Upper lobe of right lung (tissue), 1 donor: ENCODE measurements at regions not wholly inside any gene's neighbourhood (a gene's known extent, or its start where the extent isn't known, plus 50 kb on each side); places are given as distances from the start of the nearest gene placed in this dataset.
"Not testable (repeated sequence)": the region's sequence is repeated elsewhere in the genome, so short reads cannot be mapped to it uniquely, and the experiment has no call there.

ENCODE experiments used
- ATAC-seq: fragments of 200-7000 bp; cut with Tn5 transposase; one replicate; pipeline ENCODE4 v1.9.1; 2020; ENCODE audit warnings: mild to moderate bottlenecking, moderate library complexity
- DNase-seq: peaks from one replicate; pipeline ENCODE4 v3.0.0-alpha.2; 2020
- H3K27ac ChIP-seq: fragments of 200-600 bp; one replicate; pipeline ENCODE4 v1.8.0; 2022
- H3K27me3 ChIP-seq: fragments of 200-600 bp; one replicate; pipeline ENCODE4 v1.8.0; 2022; ENCODE audit warnings: mild to moderate bottlenecking
- H3K36me3 ChIP-seq: fragments of 200-600 bp; one replicate; pipeline ENCODE4 v1.8.0; 2022
- H3K4me1 ChIP-seq: fragments of 200-600 bp; one replicate; pipeline ENCODE4 v1.8.0; 2022
- H3K4me3 ChIP-seq: fragments of 200-600 bp; one replicate; pipeline ENCODE4 v1.8.0; 2022; ENCODE audit warnings: mild to moderate bottlenecking
- H3K9me3 ChIP-seq: fragments of 200-600 bp; one replicate; pipeline ENCODE4 v1.8.0; 2022
- intact Hi-C: fragments of 100-400 bp; cut with DNase I; formaldehyde crosslinking; loops from one replicate; pipeline ENCODE4 v1.11.0; 2022
- TF ChIP-seq, protein P1 (sequence below): fragments of 200-600 bp; IDR thresholded peaks from one replicate; pipeline ENCODE4 v1.8.0; 2022; ENCODE audit warnings: antibody characterized with exemption
- donor health status: DM: no; HTN: yes; CAD: no; lungs with severe emphysema.

DNA sequence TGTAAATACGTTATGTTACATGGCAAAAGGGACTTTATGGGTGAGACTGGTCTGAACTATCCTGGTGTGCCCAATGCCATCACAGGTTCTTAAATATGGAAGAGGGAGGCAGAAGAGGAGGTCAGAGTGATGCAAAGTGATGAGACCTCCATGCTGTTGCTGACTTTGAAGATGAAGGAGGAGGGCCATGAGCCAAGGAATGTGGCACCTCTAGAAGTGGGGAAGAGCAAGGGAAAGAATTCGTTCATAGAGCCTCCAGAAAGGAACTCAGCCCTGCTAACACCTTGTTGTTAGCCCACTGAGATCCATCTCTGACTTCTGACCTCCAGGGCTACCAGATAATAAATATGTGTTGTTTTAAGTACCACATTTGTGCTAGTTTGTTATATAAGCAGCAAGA is 462.0 kb downstream of the RPS6KC1 start:
- no peak for ATAC-seq
- Histone ChIP-seq H3K9me3 (no peaks in the 10 kb centered on the region), H3K36me3 (no peaks in the 10 kb centered on the region), H3K4me3 (no peak overlapping the region), H3K27me3 (no peaks in the 10 kb centered on the region), H3K4me1 (no peaks in the 10 kb centered on the region), H3K27ac (no peak overlapping the region)
- intact Hi-C loops = no loop called here
- TF ChIP-seq, protein P1, sequence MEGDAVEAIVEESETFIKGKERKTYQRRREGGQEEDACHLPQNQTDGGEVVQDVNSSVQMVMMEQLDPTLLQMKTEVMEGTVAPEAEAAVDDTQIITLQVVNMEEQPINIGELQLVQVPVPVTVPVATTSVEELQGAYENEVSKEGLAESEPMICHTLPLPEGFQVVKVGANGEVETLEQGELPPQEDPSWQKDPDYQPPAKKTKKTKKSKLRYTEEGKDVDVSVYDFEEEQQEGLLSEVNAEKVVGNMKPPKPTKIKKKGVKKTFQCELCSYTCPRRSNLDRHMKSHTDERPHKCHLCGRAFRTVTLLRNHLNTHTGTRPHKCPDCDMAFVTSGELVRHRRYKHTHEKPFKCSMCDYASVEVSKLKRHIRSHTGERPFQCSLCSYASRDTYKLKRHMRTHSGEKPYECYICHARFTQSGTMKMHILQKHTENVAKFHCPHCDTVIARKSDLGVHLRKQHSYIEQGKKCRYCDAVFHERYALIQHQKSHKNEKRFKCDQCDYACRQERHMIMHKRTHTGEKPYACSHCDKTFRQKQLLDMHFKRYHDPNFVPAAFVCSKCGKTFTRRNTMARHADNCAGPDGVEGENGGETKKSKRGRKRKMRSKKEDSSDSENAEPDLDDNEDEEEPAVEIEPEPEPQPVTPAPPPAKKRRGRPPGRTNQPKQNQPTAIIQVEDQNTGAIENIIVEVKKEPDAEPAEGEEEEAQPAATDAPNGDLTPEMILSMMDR = no peak
- DNase-seq = no peak

DNA sequence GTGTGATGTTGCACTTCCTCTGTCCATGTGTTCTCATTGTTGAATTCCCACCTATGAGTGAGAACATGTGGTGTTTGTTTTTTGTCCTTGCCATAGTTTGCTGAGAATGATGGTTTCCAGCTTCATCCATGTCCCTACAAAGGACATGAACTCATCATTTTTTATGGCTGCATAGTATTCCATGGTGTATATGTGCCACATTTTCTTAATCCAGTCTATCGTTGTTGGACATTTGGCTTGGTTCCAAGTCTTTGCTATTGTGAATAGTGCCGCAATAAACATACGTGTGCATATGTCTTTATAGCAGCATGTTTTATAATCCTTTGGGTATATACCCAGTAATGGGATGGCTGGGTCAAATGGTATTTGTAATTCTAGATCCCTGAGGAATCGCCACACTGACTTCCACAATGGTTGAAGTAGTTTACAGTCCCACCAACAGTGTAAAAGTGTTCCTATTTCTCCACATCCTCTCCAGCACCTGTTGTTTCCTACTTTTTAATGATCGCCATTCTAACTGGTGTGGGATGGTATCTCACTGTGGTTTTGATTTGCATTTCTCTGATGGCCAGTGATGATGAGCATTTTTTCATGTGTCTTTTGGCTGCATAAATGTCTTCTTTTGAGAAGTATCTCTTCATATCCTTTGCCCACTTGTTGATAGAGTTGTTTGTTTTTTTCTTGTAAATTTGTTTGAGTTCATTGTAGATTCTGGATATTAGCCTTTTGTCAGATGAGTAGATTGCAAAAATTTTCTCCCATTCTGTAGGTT is 463.6 kb downstream of the RPS6KC1 start:
- H3K4me1 ChIP-seq, ATAC-seq, H3K36me3 ChIP-seq, H3K27ac ChIP-seq, DNase-seq, intact Hi-C loops, H3K9me3 ChIP-seq, H3K27me3 ChIP-seq, H3K4me3 ChIP-seq: not testable (repeated sequence)

DNA sequence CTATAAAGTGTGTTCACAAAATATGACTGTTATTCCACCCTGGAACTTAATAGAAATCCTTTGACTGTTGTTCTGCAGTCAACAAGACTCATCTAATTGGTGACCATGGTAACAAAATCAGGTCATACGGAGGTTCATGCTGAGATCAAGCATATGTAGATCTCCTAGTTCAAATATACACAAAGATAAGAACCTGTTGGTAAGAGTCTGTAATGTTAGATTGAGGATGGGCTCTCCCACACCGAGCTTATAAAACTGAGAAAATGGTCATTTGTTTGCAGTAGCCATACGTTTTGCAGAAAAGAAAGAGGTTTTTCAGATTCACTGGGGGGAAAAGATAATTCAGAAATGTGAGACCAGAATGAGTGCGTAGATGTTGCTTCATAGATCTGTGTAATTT is 468.1 kb downstream of the RPS6KC1 start:
- Histone ChIP-seq H3K36me3 (no peaks in the 10 kb centered on the region), H3K4me1 (no peaks in the 10 kb centered on the region), H3K4me3 (no peak overlapping the region), H3K9me3 (peaks cover 5% of the 10 kb centered on the region), H3K27me3 (no peaks in the 10 kb centered on the region), H3K27ac (no peak overlapping the region)
- intact Hi-C loops = no loop called here
- DNase-seq = no peak
- ATAC-seq = no peak
- TF ChIP-seq, protein P1 = no peak

DNA sequence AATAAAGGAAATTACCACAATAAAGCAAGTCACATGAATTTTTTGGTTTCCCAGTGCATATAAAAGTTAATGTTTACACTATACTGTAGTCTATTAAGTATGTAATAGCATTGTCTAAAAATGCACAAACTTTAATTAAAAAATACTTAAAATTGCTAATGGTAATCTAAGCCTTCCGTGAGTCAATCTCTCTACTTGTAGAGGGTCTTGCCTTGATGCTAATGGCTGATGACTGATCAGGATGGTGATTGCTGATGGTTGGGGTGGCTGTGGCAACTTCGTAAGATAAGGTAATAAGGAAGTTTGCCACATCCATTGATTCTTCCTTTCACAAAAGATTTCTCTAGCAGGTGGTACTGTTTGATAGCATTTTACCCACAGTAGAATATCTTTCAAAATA is 466.6 kb upstream of the PROX1 start:
- Histone ChIP-seq H3K4me1 (no peaks in the 10 kb centered on the region), H3K27me3 (no peaks in the 10 kb centered on the region), H3K4me3 (no peak overlapping the region), H3K9me3 (peaks cover 5% of the 10 kb centered on the region), H3K36me3 (no peaks in the 10 kb centered on the region), H3K27ac (no peak overlapping the region)
- intact Hi-C loops = no loop called here
- no peak for ATAC-seq
- TF ChIP-seq, protein P1 = no peak
- DNase-seq = no peak

DNA sequence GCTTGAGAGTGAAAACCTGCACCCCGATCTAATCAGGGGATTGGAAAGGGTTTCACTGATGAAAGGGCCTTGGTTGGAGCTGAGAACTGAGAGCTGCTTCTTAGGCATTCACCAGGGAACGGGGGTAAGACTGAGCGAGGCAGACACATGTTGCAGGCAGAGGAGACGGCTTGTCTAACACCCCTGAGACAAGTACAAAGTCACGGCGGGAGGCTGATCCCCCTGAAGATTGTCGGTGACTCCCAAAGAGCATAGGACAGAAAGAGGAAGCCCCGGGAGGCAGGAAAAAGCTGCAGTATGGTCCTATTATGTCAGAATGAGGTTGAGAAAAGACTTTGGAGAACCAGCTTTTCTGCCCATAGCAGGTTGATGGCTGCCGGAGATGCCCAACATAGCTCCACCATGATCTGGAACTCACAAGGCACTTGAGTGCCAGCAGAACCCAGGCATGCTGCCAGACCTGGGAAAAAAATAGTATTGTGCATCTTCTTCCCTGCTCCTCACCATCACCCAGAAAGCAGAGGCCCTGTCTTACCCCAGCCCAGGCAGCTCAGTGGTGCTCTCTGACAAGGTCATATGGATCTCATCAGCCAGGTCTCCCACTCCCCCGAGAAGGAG is 463.9 kb upstream of the PROX1 start:
- DNase-seq = no peak
- ATAC-seq = no peak
- no peaks in the 10 kb centered on the region for H3K27me3 ChIP-seq

DNA sequence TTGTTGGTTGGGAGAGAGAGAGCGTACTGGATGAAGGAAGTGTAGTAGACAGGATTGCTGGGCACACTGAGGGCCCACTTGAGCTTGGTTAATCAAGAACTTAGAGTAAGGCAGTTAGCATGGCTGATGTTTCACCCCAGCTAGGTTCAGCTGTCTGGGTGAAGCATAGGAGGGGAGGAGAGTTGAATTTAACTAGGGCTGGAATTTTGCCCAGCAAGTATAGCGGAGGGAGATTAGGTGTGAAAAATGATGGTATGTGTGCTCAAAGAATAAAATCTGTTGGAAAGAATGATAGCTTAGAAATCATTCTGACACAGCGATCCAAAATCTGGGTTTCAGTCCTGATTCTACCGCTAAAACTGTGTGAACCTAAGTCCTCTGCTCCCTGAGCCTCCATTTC is 461.5 kb upstream of the PROX1 start:
- DNase-seq = no peak
- TF ChIP-seq, protein P1 = no peak
- H3K27ac ChIP-seq = no peak overlapping the region
- H3K9me3 ChIP-seq = peaks cover 4% of the 10 kb centered on the region
- no peaks in the 10 kb centered on the region for H3K27me3 ChIP-seq
- intact Hi-C loops = no loop called here
- no peak overlapping the region for H3K4me3 ChIP-seq
- no peak for ATAC-seq
- H3K4me1 ChIP-seq = no peaks in the 10 kb centered on the region
- no peaks in the 10 kb centered on the region for H3K36me3 ChIP-seq

More for the DNA sequence above, 463.9 kb upstream of the PROX1 start:
- TF ChIP-seq, protein P1 = no peak
- Histone ChIP-seq H3K4me3 (no peak overlapping the region), H3K36me3 (no peaks in the 10 kb centered on the region), H3K9me3 (peaks cover 5% of the 10 kb centered on the region), H3K27ac (no peak overlapping the region), H3K4me1 (no peaks in the 10 kb centered on the region)
- intact Hi-C loops = no loop called here
